ENCODE measurements at regions not wholly inside any gene's neighbourhood (a gene's known extent, or its start where the extent isn't known, plus 50 kb on each side); places are given as distances from the start of the nearest gene placed in this dataset.

DNA sequence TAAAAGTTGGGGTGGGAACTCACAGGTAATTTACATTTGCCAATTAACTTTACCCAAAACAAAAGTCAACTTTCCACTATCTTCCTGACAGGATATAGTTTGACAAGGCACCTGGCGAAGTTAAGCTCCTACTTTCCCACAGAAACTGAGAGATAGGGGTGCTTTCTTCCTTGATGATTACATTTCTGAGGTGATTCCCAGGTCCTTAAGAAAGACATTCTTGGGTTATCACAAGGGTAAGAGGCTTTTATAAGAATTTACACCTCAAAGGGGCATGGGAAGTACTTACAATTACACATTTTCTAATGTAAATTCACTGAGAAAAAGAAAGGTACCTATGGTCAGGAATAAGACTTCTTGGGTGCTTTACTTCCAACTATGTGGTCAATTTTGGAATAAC lies 660.9 kb upstream of the MGAT4C start:
- no peaks in the 10 kb centered on the region for H3K36me3 ChIP-seq (ENCODE audit: control insufficient read depth, insufficient read depth, low read length)
- H2BK5ac ChIP-seq (ENCODE audit: low read length): no peak overlapping the region
- H3K18ac ChIP-seq (ENCODE audit: low read length): no peak overlapping the region
- no peaks in the 10 kb centered on the region for H3K27me3 ChIP-seq (ENCODE audit: insufficient read depth, low read length, poor library complexity)
- no peak overlapping the region for H2BK120ac ChIP-seq (ENCODE audit: low read depth, low read length)
- no peak overlapping the region for H3K9ac ChIP-seq (ENCODE audit: low read length)
- H2BK15ac ChIP-seq (replicated peaks; ENCODE audit: low read depth): no peak overlapping the region
- H3K23ac ChIP-seq (ENCODE audit: low read length): no peak overlapping the region
- no peak overlapping the region for H3K27ac ChIP-seq (ENCODE audit: low read depth, low read length)
- no peak overlapping the region for H3K4me2 ChIP-seq (ENCODE audit: low read length)
- no peaks in the 10 kb centered on the region for H3K79me2 ChIP-seq (ENCODE audit: control insufficient read depth, insufficient read depth, low read length)
- H3K56ac ChIP-seq (ENCODE audit: low read length): no peak overlapping the region
- H2AK5ac ChIP-seq (ENCODE audit: low read length): no peak overlapping the region
- H3K4ac ChIP-seq (ENCODE audit: low read depth, low read length): no peak overlapping the region
- peak; percentile 8 for DNase-seq
- no peak overlapping the region for H4K8ac ChIP-seq (ENCODE audit: low read depth, low read length)
- no peak overlapping the region for H4K5ac ChIP-seq (ENCODE audit: low read length)
- no CpG with 5 or more reads among the region's 1 CpG for WGBS (ENCODE audit: extremely low coverage, insufficient coverage, low lambda C conversion rate)
- H3K4me3 ChIP-seq (ENCODE audit: low read length): no peak overlapping the region
- no peaks in the 10 kb centered on the region for H3K4me1 ChIP-seq (ENCODE audit: control insufficient read depth, low read depth, low read length)
- no peaks in the 10 kb centered on the region for H3K79me1 ChIP-seq (ENCODE audit: low read length)

- Histone ChIP-seq H3K79me1 (ENCODE audit: low read length) (no peaks in the 10 kb centered on the region), H2BK15ac (replicated peaks; ENCODE audit: low read depth) (no peak overlapping the region), H3K27me3 (ENCODE audit: insufficient read depth, low read length, poor library complexity) (no peaks in the 10 kb centered on the region), H3K4ac (ENCODE audit: low read depth, low read length) (no peak overlapping the region), H2BK120ac (ENCODE audit: low read depth, low read length) (no peak overlapping the region), H3K4me3 (ENCODE audit: low read length) (no peak overlapping the region), H3K9ac (ENCODE audit: low read length) (no peak overlapping the region), H3K36me3 (ENCODE audit: control insufficient read depth, insufficient read depth, low read length) (no peaks in the 10 kb centered on the region), H2BK5ac (ENCODE audit: low read length) (no peak overlapping the region), H3K27ac (ENCODE audit: low read depth, low read length) (no peak overlapping the region), H3K56ac (ENCODE audit: low read length) (no peak overlapping the region), H4K5ac (ENCODE audit: low read length) (no peak overlapping the region), H4K8ac (ENCODE audit: low read depth, low read length) (no peak overlapping the region), H3K23ac (ENCODE audit: low read length) (no peak overlapping the region), H3K79me2 (ENCODE audit: control insufficient read depth, insufficient read depth, low read length) (no peaks in the 10 kb centered on the region), H3K4me2 (ENCODE audit: low read length) (no peak overlapping the region), H3K18ac (ENCODE audit: low read length) (no peak overlapping the region), H3K4me1 (ENCODE audit: control insufficient read depth, low read depth, low read length) (no peaks in the 10 kb centered on the region), H2AK5ac (ENCODE audit: low read length) (no peak overlapping the region)
- peak; percentile 67 for DNase-seq
These were observed 658.5 kb upstream of the MGAT4C start for GRCh38 chr12:86914721-86915120.

DNA sequence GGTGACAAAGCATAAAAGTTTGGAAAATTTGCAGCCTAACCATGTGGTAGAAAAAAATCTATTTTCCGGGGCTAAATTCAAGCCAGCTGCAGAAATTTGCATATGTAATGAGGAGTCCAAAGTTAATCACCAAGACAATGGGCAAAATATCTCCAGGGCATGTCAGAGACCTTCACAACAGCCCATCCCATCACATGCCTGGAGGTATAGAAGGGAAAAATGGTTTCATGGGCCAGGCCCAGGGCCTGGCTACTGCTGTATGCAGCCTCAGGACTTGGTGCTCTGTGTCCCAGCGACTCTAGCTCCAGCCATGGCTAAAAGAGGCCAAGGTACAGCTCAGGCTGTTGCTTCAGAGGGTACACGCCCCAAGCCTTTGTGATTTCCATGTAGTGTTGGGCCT lies 655.8 kb upstream of the MGAT4C start:
- Histone ChIP-seq H3K9ac (ENCODE audit: low read length) (no peak overlapping the region), H3K36me3 (ENCODE audit: control insufficient read depth, insufficient read depth, low read length) (no peaks in the 10 kb centered on the region)
- no CpG with 5 or more reads among the region's 3 CpGs for WGBS (ENCODE audit: extremely low coverage, insufficient coverage, low lambda C conversion rate)

GRCh38 chr12:86903159-86903558 lies 647.0 kb upstream of the MGAT4C start:
- no peaks in the 10 kb centered on the region for H3K79me2 ChIP-seq (ENCODE audit: control insufficient read depth, insufficient read depth, low read length)
- no CpG with 5 or more reads among the region's 1 CpG for WGBS (ENCODE audit: extremely low coverage, insufficient coverage, low lambda C conversion rate)
- H3K56ac ChIP-seq (ENCODE audit: low read length): no peak overlapping the region
- no peaks in the 10 kb centered on the region for H3K27me3 ChIP-seq (ENCODE audit: insufficient read depth, low read length, poor library complexity)
- no peak for DNase-seq
- no peak overlapping the region for H3K4ac ChIP-seq (ENCODE audit: low read depth, low read length)
- no peak overlapping the region for H4K8ac ChIP-seq (ENCODE audit: low read depth, low read length)
- no peak overlapping the region for H3K9ac ChIP-seq (ENCODE audit: low read length)
- H3K27ac ChIP-seq (ENCODE audit: low read depth, low read length): no peak overlapping the region
- no peak overlapping the region for H4K5ac ChIP-seq (ENCODE audit: low read length)
- no peak overlapping the region for H2BK5ac ChIP-seq (ENCODE audit: low read length)
- H3K36me3 ChIP-seq (ENCODE audit: control insufficient read depth, insufficient read depth, low read length): no peaks in the 10 kb centered on the region
- no peak overlapping the region for H2AK5ac ChIP-seq (ENCODE audit: low read length)
- H3K79me1 ChIP-seq (ENCODE audit: low read length): no peaks in the 10 kb centered on the region
- H3K4me2 ChIP-seq (ENCODE audit: low read length): no peak overlapping the region
- no peak overlapping the region for H2BK120ac ChIP-seq (ENCODE audit: low read depth, low read length)
- H3K4me1 ChIP-seq (ENCODE audit: control insufficient read depth, low read depth, low read length): no peaks in the 10 kb centered on the region
- H2BK15ac ChIP-seq (replicated peaks; ENCODE audit: low read depth): no peak overlapping the region
- H3K4me3 ChIP-seq (ENCODE audit: low read length): no peak overlapping the region
- no peak overlapping the region for H3K18ac ChIP-seq (ENCODE audit: low read length)
- no peak overlapping the region for H3K23ac ChIP-seq (ENCODE audit: low read length)

More for the DNA sequence above, 655.8 kb upstream of the MGAT4C start:
- Histone ChIP-seq H3K4ac (ENCODE audit: low read depth, low read length) (no peak overlapping the region), H3K27me3 (ENCODE audit: insufficient read depth, low read length, poor library complexity) (no peaks in the 10 kb centered on the region), H2BK15ac (replicated peaks; ENCODE audit: low read depth) (no peak overlapping the region), H3K79me2 (ENCODE audit: control insufficient read depth, insufficient read depth, low read length) (no peaks in the 10 kb centered on the region), H3K4me1 (ENCODE audit: control insufficient read depth, low read depth, low read length) (no peaks in the 10 kb centered on the region), H3K79me1 (ENCODE audit: low read length) (no peaks in the 10 kb centered on the region), H3K4me3 (ENCODE audit: low read length) (no peak overlapping the region), H4K5ac (ENCODE audit: low read length) (no peak overlapping the region), H2BK5ac (ENCODE audit: low read length) (no peak overlapping the region), H4K8ac (ENCODE audit: low read depth, low read length) (no peak overlapping the region), H3K27ac (ENCODE audit: low read depth, low read length) (no peak overlapping the region), H3K23ac (ENCODE audit: low read length) (no peak overlapping the region), H3K4me2 (ENCODE audit: low read length) (no peak overlapping the region), H3K18ac (ENCODE audit: low read length) (no peak overlapping the region), H2AK5ac (ENCODE audit: low read length) (no peak overlapping the region), H3K56ac (ENCODE audit: low read length) (no peak overlapping the region), H2BK120ac (ENCODE audit: low read depth, low read length) (no peak overlapping the region)
- DNase-seq: no peak

- Histone ChIP-seq H2BK120ac (ENCODE audit: low read depth, low read length) (no peak overlapping the region), H3K27me3 (ENCODE audit: insufficient read depth, low read length, poor library complexity) (no peaks in the 10 kb centered on the region), H4K8ac (ENCODE audit: low read depth, low read length) (no peak overlapping the region), H3K4me1 (ENCODE audit: control insufficient read depth, low read depth, low read length) (no peaks in the 10 kb centered on the region), H3K79me1 (ENCODE audit: low read length) (no peaks in the 10 kb centered on the region), H4K5ac (ENCODE audit: low read length) (no peak overlapping the region), H3K9ac (ENCODE audit: low read length) (no peak overlapping the region), H3K79me2 (ENCODE audit: control insufficient read depth, insufficient read depth, low read length) (no peaks in the 10 kb centered on the region), H3K27ac (ENCODE audit: low read depth, low read length) (no peak overlapping the region), H3K56ac (ENCODE audit: low read length) (no peak overlapping the region), H3K23ac (ENCODE audit: low read length) (no peak overlapping the region), H3K4me3 (ENCODE audit: low read length) (no peak overlapping the region), H3K18ac (ENCODE audit: low read length) (no peak overlapping the region), H3K36me3 (ENCODE audit: control insufficient read depth, insufficient read depth, low read length) (no peaks in the 10 kb centered on the region), H3K4me2 (ENCODE audit: low read length) (no peak overlapping the region), H2BK15ac (replicated peaks; ENCODE audit: low read depth) (no peak overlapping the region), H3K4ac (ENCODE audit: low read depth, low read length) (no peak overlapping the region), H2BK5ac (ENCODE audit: low read length) (no peak overlapping the region), H2AK5ac (ENCODE audit: low read length) (no peak overlapping the region)
- no CpG with 5 or more reads among the region's 3 CpGs for WGBS (ENCODE audit: extremely low coverage, insufficient coverage, low lambda C conversion rate)
- DNase-seq: no peak
These were observed 604.6 kb upstream of the MGAT4C start for GRCh38 chr12:86860776-86861175.

DNA sequence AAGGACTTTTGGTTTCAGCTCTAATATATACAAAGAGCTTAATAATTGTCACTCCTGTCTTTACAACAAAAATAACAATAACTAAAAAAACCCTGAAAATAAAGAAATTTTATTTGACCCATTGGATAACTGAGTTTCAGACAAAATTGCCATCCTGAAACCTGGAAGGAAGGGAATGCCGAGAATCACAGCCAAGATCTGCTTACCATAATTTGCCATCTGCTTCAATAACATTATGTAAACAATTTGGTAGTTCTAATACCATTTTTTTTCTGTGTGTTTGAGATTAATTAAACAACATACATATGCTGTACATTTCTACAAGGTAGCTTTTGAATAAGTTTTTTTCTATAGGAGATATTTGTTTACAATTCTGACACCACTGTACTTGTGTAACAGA lies 596.3 kb upstream of the MGAT4C start:
- H4K5ac ChIP-seq (ENCODE audit: low read length): no peak overlapping the region
- H2BK15ac ChIP-seq (replicated peaks; ENCODE audit: low read depth): no peak overlapping the region
- no peak overlapping the region for H3K9ac ChIP-seq (ENCODE audit: low read length)
- H3K27ac ChIP-seq (ENCODE audit: low read depth, low read length): no peak overlapping the region
- H3K36me3 ChIP-seq (ENCODE audit: control insufficient read depth, insufficient read depth, low read length): no peaks in the 10 kb centered on the region
- H4K8ac ChIP-seq (ENCODE audit: low read depth, low read length): no peak overlapping the region
- no peak overlapping the region for H3K56ac ChIP-seq (ENCODE audit: low read length)
- no peaks in the 10 kb centered on the region for H3K27me3 ChIP-seq (ENCODE audit: insufficient read depth, low read length, poor library complexity)
- H2BK120ac ChIP-seq (ENCODE audit: low read depth, low read length): no peak overlapping the region
- WGBS (ENCODE audit: extremely low coverage, insufficient coverage, low lambda C conversion rate): no CpG with 5 or more reads among the region's 1 CpG
- no peaks in the 10 kb centered on the region for H3K4me1 ChIP-seq (ENCODE audit: control insufficient read depth, low read depth, low read length)
- no peaks in the 10 kb centered on the region for H3K79me1 ChIP-seq (ENCODE audit: low read length)
- H3K18ac ChIP-seq (ENCODE audit: low read length): no peak overlapping the region
- no peak overlapping the region for H3K23ac ChIP-seq (ENCODE audit: low read length)
- no peaks in the 10 kb centered on the region for H3K79me2 ChIP-seq (ENCODE audit: control insufficient read depth, insufficient read depth, low read length)
- no peak overlapping the region for H3K4me3 ChIP-seq (ENCODE audit: low read length)
- no peak overlapping the region for H2BK5ac ChIP-seq (ENCODE audit: low read length)
- no peak for DNase-seq
- no peak overlapping the region for H3K4me2 ChIP-seq (ENCODE audit: low read length)
- H2AK5ac ChIP-seq (ENCODE audit: low read length): no peak overlapping the region
- no peak overlapping the region for H3K4ac ChIP-seq (ENCODE audit: low read depth, low read length)

All from mesendoderm (in vitro differentiated cells).